ENCODE measurements at regions not wholly inside any gene's neighbourhood (a gene's known extent, or its start where the extent isn't known, plus 50 kb on each side); places are given as distances from the start of the nearest gene placed in this dataset.
A peak's percentile ranks its signal among the peaks of the same experiment; 100 is the strongest.

DNA sequence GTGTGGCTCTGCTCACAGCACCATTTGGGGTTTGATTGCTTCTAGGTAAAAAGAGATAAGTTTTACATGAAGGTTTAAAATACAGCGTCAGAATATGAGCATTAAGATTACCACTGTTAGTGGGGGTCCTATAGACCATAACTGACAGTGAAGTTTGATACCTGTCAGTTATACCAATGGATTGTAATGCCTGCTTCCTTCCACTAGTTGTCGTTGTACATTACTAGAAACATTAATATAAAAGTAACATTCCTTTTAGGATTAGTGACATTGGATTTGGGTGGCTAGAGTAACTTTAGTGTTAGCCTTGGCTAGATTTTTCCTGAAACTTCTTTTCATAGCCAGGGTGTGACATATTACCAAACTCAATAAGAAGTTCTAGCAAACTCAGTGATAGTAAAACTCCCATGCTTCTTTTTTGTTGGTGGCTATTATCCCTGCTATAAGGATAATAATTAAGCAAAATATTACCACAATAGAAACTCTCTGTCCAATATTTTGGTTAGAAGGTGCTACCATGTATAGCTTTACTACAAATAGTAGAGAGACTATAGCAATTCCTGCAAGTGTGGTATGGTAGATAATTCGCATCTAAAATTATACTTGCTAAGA is 57.1 kb downstream of the FAM181B start:
- no peak for DNase-seq

- no peak for DNase-seq
Measured at GRCh38 chr11:82675838-82676237, 57.8 kb downstream of the FAM181B start.

- DNase-seq, result peak in 1 of 2 donors; percentile 14
Measured at GRCh38 chr11:82673631-82674030, 60.0 kb downstream of the FAM181B start.

DNA sequence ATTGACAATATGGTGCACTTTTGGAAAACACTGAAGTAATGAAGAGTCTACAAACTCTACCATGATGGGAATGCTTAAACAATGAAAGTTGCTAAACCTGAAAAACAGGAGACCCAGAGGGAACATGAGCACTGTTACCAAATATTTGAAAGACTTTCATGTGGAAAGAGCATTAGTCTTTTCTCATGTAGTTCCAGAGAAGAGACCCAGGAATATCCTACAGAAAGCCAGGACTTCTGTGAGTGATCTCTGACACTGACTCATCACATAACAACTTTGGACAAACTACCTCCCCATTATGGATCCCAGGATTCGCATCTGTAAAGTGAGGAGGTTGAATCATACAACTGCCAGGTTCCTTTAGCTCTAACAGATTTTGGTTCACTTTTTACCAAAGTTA is 62.2 kb downstream of the FAM181B start:
- DNase-seq, result no peak

GRCh38 chr11:82663535-82663934 is 70.1 kb downstream of the FAM181B start:
- DNase-seq, result no peak

GRCh38 chr11:82653752-82654151 is 79.9 kb downstream of the FAM181B start:
- no peak for DNase-seq

GRCh38 chr11:82639251-82639650 is 94.4 kb downstream of the FAM181B start:
- DNase-seq, result no peak

DNA sequence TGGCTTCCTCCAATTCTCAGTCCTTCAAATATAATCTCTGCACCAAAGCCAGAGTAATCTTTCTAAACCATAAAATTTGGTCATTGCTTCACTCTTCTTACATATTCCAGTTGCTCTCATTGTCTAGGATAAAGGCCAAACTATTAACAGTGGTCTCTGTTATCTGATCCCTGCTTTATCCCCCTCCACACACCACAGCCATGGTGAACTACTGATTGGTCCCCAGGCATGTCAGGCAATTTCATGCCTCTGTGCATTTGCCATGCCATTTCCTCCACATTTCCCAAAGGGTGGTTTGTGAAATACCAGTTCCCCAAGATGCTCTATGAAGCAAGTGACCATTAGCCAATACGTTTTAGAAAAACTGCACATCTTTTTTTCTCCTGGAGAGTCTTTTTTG is 97.0 kb downstream of the FAM181B start:
- DNase-seq, result no peak

- DNase-seq, result no peak
Measured at GRCh38 chr11:82634091-82634490, 99.6 kb downstream of the FAM181B start.

- DNase-seq, result no peak
Measured at GRCh38 chr11:82631722-82632630, 101.7 kb downstream of the FAM181B start.

GRCh38 chr11:82610671-82611070 is 123.0 kb downstream of the FAM181B start:
- no peak for DNase-seq

- DNase-seq, result no peak
Measured at GRCh38 chr11:82606738-82607137, 126.9 kb downstream of the FAM181B start.

- no peak for DNase-seq
Measured at GRCh38 chr11:82601711-82602110, 132.0 kb downstream of the FAM181B start.

- DNase-seq, result no peak
Measured at GRCh38 chr11:82599836-82600235, 133.8 kb downstream of the FAM181B start.

DNA sequence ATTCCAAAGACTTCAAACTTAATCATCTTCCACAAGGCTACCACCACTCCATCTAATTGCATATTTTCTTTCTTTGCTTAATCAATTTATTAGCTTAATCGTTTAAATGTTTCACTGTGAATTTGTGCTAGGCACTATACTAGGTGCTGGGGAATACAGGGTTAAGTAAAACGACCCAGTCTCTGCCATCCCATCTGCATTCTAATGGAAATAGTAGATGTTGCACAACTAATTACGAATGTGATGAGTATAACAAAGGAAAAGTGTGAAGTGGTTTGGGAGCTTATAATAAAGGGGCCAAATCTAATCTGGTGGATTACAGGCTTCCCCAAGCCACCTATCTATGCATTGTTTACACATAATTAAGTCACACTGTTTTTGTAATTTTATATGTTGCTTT is 147.1 kb downstream of the FAM181B start:
- no peak for DNase-seq

- no peak for DNase-seq
Measured at GRCh38 chr11:82577246-82577645, 156.4 kb downstream of the FAM181B start.

- no peak for DNase-seq
Measured at GRCh38 chr11:82560836-82561235, 172.8 kb downstream of the FAM181B start.

DNA sequence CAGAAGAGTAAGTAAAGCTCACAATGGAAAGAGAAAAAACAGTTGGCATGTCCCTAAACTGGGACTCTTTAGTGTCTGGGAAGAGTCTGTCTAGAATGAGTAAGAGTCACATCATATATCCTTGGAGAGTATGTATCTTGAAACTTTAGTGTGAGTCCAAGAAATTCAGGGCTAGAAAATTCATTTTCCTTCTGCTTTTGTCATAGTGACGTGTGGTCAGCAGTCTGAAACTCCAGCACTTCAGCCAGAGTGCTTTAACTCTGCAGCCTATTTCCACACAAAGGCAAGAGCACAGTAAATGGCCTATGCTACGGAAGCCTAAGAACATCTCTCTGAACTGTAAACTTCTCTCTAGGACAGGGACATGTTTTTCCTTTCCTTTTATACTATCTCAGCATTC is 174.1 kb downstream of the FAM181B start:
- no peak for DNase-seq

GRCh38 chr11:82557274-82557673 is 176.4 kb downstream of the FAM181B start:
- DNase-seq, result peak in 1 of 2 donors; percentile 48

GRCh38 chr11:82556210-82556609 is 177.5 kb downstream of the FAM181B start:
- no peak for DNase-seq

GRCh38 chr11:82546661-82547557 is 186.8 kb downstream of the FAM181B start:
- no peak for DNase-seq

- no peak for DNase-seq
Measured at GRCh38 chr11:82539669-82540068, 194.0 kb downstream of the FAM181B start.

DNA sequence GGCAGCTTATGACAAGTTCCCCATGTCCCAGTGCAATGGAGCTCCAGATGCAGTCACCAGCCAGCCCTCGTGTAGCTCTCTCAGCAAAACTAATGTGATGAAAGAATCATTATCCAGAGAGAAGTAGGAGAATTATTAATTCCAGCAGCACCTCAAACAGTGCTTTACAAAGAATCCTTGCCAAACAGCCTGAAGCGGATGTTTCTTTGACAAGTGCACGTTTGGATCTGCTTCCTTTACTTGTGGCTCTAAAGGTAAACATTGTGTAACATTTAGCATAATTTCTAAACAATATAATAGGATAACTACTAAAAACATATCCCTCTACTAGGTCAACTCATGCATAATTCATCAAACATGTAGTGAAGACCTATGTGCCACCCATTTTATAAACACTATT is 197.0 kb downstream of the FAM181B start:
- DNase-seq, result no peak

Data from CD4-positive, alpha-beta T cell treated with Interleukin-4 for 1 hour (primary cell).